Heart left ventricle (tissue), 13 donors: ENCODE measurements at regions not wholly inside any gene's neighbourhood (a gene's known extent, or its start where the extent isn't known, plus 50 kb on each side); places are given as distances from the start of the nearest gene placed in this dataset.

Experiments
- CTCF ChIP-seq, 12 donors: fragments of 200-600 bp; sonication (generic) in 4 of 12; IDR thresholded peaks; one replicate each; pipeline versions ENCODE4 v1.5.0 to v1.8.0; 2018 to 2022; ENCODE audit warnings: antibody characterized with exemption in 12 of 12, mild to moderate bottlenecking in 5 of 12
- POLR2A ChIP-seq, 2 donors: fragments of 450-650 bp; IDR thresholded peaks; one replicate each; pipeline ENCODE4 v1.6.1; 2017; ENCODE audit warnings: antibody characterized with exemption in 2 of 2, mild to moderate bottlenecking in 2 of 2, moderate library complexity in 2 of 2
- donor health status: ischemic (EF 13 %, LVEDD 7.1; RV severe dilation, severe dysfunction).
- donor health status: DM: no; HTN: yes; CAD: no.
- donor health status: DM: no; HTN: no; CAD: no.
- donor health status: ischemic (EF 25% LVEDD 6.9; RV normal size, moderate dysfunction).
- donor health status: ischemic (EF 25% LVEDD 5.7; RV mildly dilated, moderate dysfunction).
- donor health status: ischemic (EF 35%, LVEDD 5.7; RV mildly dilated, moderate dysfunction).
- donor health status: nonischemic (EF 11% LVEDD 7.7; RV severe dilation, severe dysfunction).
- donor health status: DM: yes; HTN: yes; CAD: no.
- donor health status: PGD.
- donor health status: ischemic (EF 29% LVEDD 5.4; RV normal size, mild dysfunction).
- donor health status: nonischemic (EF 23%, LVEDD 6.1; RV moderate dilation, normal function).

DNA sequence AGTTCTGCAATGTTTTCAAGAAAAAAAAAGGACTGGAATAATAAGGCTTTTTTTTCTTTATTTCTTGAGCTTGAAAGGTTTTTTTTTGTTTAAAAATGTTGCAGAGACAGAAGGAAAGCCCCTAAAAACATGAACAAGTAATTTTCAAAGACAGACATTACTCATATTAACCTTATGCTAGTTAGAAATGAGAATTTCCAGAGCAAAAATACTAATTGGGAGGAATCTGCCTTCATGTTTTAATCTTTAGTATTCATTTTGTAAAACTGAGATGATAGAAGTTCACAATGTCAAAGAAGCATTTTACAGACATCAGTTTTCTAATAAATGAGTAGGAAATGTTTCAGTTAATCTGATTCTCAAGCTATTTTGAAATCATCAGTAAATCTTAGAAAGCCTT, 1805.3 kb downstream of the PCDH7 start:
- TF ChIP-seq CTCF (IDR thresholded peaks at IDR 0.05): no peak
- no peak for TF ChIP-seq POLR2A (IDR thresholded peaks at IDR 0.05)
